BLaER1 (cell line): ENCODE measurements at regions not wholly inside any gene's neighbourhood (a gene's known extent, or its start where the extent isn't known, plus 50 kb on each side); places are given as distances from the start of the nearest gene placed in this dataset.

Experiments
- H3K27ac ChIP-seq: shearing (Covaris generic); formaldehyde crosslinking; 2 replicates; pipeline ENCODE4 v1.8.1; 2022
- H3K27me3 ChIP-seq: shearing (Covaris generic); formaldehyde crosslinking; 2 replicates; pipeline ENCODE4 v1.8.1; 2022
- H3K36me3 ChIP-seq: shearing (Covaris generic); formaldehyde crosslinking; 2 replicates; pipeline ENCODE4 v1.8.1; 2022
- H3K4me1 ChIP-seq: shearing (Covaris generic); formaldehyde crosslinking; 2 replicates; pipeline ENCODE4 v1.8.1; 2022
- H3K4me2 ChIP-seq: shearing (Covaris generic); formaldehyde crosslinking; 2 replicates; pipeline ENCODE4 v1.8.1; 2022
- H3K4me3 ChIP-seq: shearing (Covaris generic); formaldehyde crosslinking; 2 replicates; pipeline ENCODE4 v1.8.1; 2022
- H3K9ac ChIP-seq: shearing (Covaris generic); formaldehyde crosslinking; 2 replicates; pipeline ENCODE4 v1.8.1; 2022
- H3K9me3 ChIP-seq: shearing (Covaris generic); formaldehyde crosslinking; 2 replicates; pipeline ENCODE4 v1.8.1; 2022
- H4K20me1 ChIP-seq: shearing (Covaris generic); formaldehyde crosslinking; 2 replicates; pipeline ENCODE4 v1.8.1; 2022
- Cebpa-rat ChIP-seq: shearing (Covaris generic); IDR thresholded peaks from 2 replicates; pipeline ENCODE4 v1.8.1; 2022

DNA sequence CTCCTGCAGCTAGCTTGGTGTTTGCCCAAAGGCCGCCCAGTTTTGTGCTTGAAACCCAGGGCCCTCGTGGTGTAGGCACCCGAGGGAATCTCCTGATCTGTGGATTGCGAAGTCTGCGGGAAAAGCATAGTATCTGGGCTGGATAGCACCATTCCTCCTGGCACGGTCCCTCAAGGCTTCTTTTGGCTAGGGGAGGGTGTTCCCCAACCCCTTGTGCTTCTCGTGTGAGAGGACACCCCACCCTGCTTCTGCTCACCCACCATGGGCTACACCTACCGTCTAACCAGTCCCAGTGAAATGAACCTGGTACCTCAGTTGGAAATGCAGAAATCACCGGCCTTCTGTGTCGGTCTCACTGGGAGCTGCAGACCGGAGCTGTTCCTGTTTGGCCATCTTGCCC is 403.5 kb downstream of the USP25 start:
- Histone ChIP-seq H3K27me3 (no peaks in the 10 kb centered on the region), H3K4me1 (no peaks in the 10 kb centered on the region)
- TF ChIP-seq Cebpa-rat: no peak

DNA sequence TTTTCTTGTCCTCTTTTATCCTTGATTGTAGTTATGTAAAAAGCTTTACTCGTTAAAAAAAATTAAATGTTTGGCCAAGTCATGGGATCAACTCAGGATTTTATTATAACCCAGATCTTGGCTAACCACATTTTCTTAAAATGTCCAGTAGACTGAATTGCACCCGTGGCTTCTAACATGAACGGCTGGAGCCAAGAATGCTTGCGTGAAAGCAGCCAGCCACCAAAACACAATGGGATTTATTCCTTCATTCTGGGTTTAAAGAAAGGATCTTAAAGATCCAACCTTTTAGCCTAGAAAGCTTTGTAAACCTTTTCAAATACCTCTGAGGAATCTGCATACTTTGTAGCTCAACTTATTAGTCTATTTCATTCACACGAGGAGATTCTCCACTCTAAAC is 404.4 kb downstream of the USP25 start:
- TF ChIP-seq Cebpa-rat: no peak
- H3K27me3 ChIP-seq: no peaks in the 10 kb centered on the region
- no peak overlapping the region for H3K9ac ChIP-seq
- no peaks in the 10 kb centered on the region for H3K36me3 ChIP-seq
- no peaks in the 10 kb centered on the region; the same call in 1 of the 2 replicates for H3K9me3 ChIP-seq
- H3K4me1 ChIP-seq: no peaks in the 10 kb centered on the region
- H4K20me1 ChIP-seq: no peaks in the 10 kb centered on the region
- no peak overlapping the region for H3K4me2 ChIP-seq
- no peak overlapping the region for H3K27ac ChIP-seq
- no peak overlapping the region for H3K4me3 ChIP-seq

More for the DNA sequence above, 403.5 kb downstream of the USP25 start:
- Histone ChIP-seq H3K9ac (no peak overlapping the region), H3K4me2 (no peak overlapping the region), H3K9me3 (no peaks in the 10 kb centered on the region; the same call in 1 of the 2 replicates), H3K4me3 (no peak overlapping the region), H3K36me3 (no peaks in the 10 kb centered on the region), H3K27ac (no peak overlapping the region), H4K20me1 (no peaks in the 10 kb centered on the region)

DNA sequence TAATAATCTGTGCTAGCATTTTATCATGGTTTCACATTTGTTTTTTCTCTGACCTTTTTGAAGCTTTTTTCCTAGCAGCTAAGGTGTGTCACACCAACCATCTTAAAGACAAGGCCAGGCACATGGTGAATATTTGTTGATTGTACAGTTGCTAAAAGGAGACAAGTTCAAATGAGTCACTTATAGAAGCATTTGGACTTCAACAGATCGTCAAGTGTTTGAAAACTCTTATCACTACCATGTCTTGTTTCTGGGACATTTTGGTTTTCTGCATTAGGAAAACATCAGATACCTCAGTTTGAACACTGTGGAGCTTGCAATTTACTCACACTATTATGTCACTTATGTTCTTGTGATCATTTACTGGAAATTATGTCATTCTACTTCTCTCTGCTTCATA is 407.3 kb downstream of the USP25 start:
- no peak for TF ChIP-seq Cebpa-rat
- Histone ChIP-seq H3K36me3 (no peaks in the 10 kb centered on the region), H3K4me3 (no peak overlapping the region), H4K20me1 (no peaks in the 10 kb centered on the region), H3K4me2 (no peak overlapping the region), H3K9ac (no peak overlapping the region), H3K27ac (no peak overlapping the region), H3K9me3 (no peaks in the 10 kb centered on the region), H3K4me1 (no peaks in the 10 kb centered on the region), H3K27me3 (no peaks in the 10 kb centered on the region)

DNA sequence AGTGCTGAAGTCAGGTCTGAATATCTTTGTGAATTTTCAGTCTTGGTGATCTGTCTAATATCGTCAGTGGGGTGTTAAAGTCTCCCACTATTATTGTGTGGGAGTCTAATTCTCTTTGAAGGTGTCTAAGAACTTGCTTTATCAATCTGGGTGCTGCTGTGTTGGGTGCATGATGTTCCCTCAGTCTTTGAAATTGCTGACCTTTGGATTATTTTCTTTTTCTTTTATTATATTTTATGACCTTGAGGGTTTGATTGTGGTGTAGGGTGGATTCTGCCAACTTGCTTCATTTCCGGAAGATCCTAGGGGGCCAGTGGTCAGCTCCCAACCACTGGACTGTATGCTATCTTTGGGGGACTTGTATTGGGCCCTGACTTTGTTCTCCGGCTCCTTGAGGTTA is 415.3 kb downstream of the USP25 start:
- no peak overlapping the region for H3K9ac ChIP-seq
- no peak overlapping the region for H3K4me3 ChIP-seq
- H4K20me1 ChIP-seq: no peaks in the 10 kb centered on the region
- no peaks in the 10 kb centered on the region for H3K36me3 ChIP-seq
- H3K27ac ChIP-seq: no peak overlapping the region
- H3K4me2 ChIP-seq: no peak overlapping the region
- H3K27me3 ChIP-seq: no peaks in the 10 kb centered on the region
- no peaks in the 10 kb centered on the region for H3K4me1 ChIP-seq
- TF ChIP-seq Cebpa-rat: no peak
- H3K9me3 ChIP-seq: no peaks in the 10 kb centered on the region

DNA sequence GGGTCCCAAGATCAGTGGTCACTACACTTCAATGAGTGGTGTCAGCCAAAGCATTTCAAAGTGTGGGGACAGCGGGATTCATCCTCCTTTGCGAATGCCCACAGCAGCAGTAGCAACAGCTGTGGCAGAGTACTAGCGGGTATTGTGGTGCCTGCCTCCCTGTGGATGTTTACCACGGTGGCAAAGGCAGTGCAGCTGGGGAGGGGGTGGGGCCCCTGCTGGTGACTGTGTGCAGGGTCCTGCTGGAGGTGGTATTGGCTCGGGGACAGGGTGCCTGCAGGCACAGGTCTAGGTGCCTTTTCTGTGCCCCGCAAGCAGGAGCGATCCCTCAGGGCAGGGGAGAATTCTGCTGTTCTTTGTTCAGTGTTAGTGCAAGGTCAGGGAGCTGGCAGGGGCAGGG is 415.7 kb downstream of the USP25 start:
- no peaks in the 10 kb centered on the region for H3K27me3 ChIP-seq
- H3K9me3 ChIP-seq: no peaks in the 10 kb centered on the region
- H3K4me3 ChIP-seq: no peak overlapping the region
- no peaks in the 10 kb centered on the region for H3K4me1 ChIP-seq
- H3K4me2 ChIP-seq: no peak overlapping the region
- no peaks in the 10 kb centered on the region for H4K20me1 ChIP-seq
- H3K27ac ChIP-seq: no peak overlapping the region
- no peak overlapping the region for H3K9ac ChIP-seq
- TF ChIP-seq Cebpa-rat: no peak
- H3K36me3 ChIP-seq: no peaks in the 10 kb centered on the region

DNA sequence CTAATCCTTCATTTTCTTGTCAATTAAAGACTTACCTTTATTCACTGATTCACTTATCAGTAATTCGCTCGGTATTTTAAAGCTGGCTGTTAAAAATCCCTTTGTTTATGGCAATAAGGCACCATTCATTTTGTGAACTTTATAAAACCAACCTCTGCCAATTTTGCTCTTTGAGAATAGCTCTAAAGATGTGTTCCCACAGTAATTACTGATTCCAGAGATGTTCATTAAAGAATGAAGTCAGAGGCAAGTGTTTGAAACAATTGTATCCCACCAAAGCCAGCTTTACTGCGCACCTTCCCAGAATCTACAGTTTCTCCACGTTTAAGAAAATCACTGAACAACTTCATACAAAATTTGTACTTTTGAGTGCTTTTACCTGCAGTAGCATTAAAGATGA is 424.5 kb downstream of the USP25 start:
- no peaks in the 10 kb centered on the region for H3K4me1 ChIP-seq
- no peak for TF ChIP-seq Cebpa-rat
- H3K4me2 ChIP-seq: no peak overlapping the region
- H3K9me3 ChIP-seq: no peaks in the 10 kb centered on the region
- H3K36me3 ChIP-seq: no peaks in the 10 kb centered on the region
- no peak overlapping the region for H3K9ac ChIP-seq
- H3K27me3 ChIP-seq: no peaks in the 10 kb centered on the region
- no peak overlapping the region for H3K4me3 ChIP-seq
- H3K27ac ChIP-seq: no peak overlapping the region
- no peaks in the 10 kb centered on the region for H4K20me1 ChIP-seq

DNA sequence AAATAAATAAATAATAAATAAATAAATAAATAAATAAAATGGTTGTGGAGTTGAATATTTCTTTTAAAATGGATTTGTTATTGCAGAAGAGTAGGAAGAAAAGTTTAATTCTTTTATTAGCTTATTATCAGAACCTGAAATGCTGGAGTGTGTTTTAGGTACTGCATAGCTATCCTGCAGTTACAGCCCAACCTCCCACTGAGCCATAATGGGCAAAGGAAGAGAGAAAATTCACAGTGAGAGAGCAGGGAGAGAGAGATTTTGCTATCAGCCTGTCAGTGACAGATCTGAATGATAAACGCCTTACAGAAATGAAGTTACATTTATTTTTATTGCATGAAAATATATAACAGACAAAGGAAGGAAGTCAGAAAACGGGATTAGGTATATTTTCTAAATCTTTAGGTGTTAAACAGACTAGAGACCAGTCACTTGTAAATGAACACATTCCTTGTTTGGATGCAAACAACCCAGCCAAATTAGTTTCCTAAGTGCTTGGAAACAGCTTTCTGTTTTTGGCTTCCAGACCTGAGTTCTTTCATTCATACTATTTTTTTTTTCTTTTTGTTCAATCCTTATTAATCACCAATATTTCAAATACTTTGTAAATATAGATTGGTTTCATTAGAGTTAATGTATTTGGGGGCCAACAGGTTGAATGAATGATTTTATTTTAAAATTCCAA is 425.3 kb downstream of the USP25 start:
- no peak for TF ChIP-seq Cebpa-rat
- no peaks in the 10 kb centered on the region for H4K20me1 ChIP-seq
- no peaks in the 10 kb centered on the region for H3K4me1 ChIP-seq
- no peak overlapping the region for H3K4me3 ChIP-seq
- H3K36me3 ChIP-seq: no peaks in the 10 kb centered on the region
- H3K27me3 ChIP-seq: no peaks in the 10 kb centered on the region
- no peak overlapping the region for H3K9ac ChIP-seq
- no peaks in the 10 kb centered on the region for H3K9me3 ChIP-seq
- no peak overlapping the region for H3K4me2 ChIP-seq
- H3K27ac ChIP-seq: no peak overlapping the region

DNA sequence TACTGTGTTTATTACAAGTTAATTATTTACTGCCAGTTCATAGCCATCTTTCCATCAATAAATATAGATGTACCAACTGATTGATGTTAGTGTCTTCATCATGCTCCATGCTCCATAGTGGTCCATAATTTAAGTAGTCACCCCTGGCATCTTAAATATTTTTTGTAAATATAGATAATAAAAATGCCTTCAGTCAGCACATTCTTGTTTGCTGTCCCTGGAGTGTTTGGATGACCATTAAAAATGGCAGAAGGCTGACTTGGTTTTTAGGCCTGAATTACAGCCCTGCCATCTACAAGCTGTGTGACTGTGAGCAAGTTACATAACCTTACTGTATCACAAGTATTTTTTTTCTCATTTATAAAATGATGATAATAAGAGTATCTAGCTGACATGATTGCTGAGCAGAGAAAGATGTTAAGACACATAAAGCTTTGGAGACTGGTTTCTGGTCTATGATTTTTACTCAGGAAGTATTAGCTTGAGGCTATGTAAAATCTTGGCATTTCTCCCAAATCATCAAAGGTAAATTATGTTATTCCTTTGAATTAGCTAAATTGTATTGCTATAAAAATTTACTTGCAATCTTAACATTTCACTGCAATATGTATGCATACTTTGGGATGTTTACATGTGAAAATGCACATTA is 427.2 kb downstream of the USP25 start:
- no peak overlapping the region for H3K4me3 ChIP-seq
- H3K27me3 ChIP-seq: no peaks in the 10 kb centered on the region
- H3K4me2 ChIP-seq: no peak overlapping the region
- H4K20me1 ChIP-seq: no peaks in the 10 kb centered on the region
- no peak overlapping the region for H3K9ac ChIP-seq
- H3K4me1 ChIP-seq: no peaks in the 10 kb centered on the region
- no peak for TF ChIP-seq Cebpa-rat
- no peaks in the 10 kb centered on the region for H3K9me3 ChIP-seq
- no peaks in the 10 kb centered on the region for H3K36me3 ChIP-seq
- H3K27ac ChIP-seq: no peak overlapping the region

DNA sequence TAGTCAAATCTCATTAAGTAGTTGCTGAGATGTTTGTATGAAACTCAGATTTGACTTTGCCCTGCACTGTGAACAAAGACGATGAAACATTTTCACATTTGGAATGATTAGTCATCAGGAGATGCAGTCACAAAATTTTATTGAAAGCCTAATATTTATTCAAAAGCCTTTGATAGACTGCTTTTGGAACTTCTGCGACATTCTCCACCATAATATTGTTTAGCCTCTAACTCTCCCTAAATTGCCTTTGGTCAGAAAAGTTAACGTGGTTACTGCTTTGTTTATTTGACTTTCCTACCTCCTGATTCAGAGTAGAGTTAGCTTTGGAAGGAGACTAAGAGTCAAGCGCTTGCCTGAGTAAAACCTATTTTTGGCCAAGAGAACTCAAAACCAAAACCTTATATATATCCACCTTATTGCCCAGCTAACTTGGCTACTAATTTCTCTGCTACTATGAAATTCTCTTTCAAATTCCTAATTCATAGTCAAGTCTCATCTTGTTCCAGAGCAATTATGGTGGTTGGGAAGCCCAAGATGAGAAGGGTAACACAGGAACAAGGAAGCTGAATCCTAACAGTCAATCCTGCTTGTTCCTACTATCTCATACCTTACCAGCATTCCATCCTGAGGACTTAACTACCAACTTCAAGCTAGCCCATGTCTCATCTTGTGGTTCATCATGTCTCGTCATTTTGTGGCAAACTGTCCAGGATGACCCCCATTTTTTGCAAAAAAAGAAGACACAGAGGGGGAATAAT is 429.6 kb downstream of the USP25 start:
- Histone ChIP-seq H3K4me2 (no peak overlapping the region), H3K27ac (no peak overlapping the region), H3K9me3 (no peaks in the 10 kb centered on the region)

DNA sequence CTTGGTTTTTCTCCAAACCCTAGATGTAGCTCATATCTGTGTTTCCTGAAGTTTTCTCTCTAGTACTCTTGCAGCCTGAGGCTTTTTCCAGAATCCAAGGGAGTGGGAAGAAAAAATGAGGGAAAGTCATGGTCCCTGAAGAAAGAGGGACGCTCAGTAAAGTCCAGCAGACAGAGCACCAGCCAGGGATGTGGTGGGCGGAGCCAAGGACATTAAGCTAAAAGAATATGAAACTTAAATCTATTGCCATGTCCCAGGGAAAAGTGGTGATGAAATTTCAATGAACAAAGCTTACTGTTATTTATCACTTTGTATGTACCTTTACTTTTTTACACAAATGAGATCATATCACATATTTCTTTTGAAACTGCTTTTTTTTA is 430.2 kb downstream of the USP25 start:
- Histone ChIP-seq H3K9me3 (no peaks in the 10 kb centered on the region), H3K4me3 (no peak overlapping the region), H3K4me2 (no peak overlapping the region), H4K20me1 (no peaks in the 10 kb centered on the region), H3K9ac (no peak overlapping the region), H3K27me3 (no peaks in the 10 kb centered on the region), H3K4me1 (no peaks in the 10 kb centered on the region), H3K27ac (no peak overlapping the region), H3K36me3 (no peaks in the 10 kb centered on the region)
- TF ChIP-seq Cebpa-rat: no peak

More for the DNA sequence above, 429.6 kb downstream of the USP25 start:
- Histone ChIP-seq H3K36me3 (no peaks in the 10 kb centered on the region), H4K20me1 (no peaks in the 10 kb centered on the region), H3K9ac (no peak overlapping the region), H3K4me1 (no peaks in the 10 kb centered on the region), H3K27me3 (no peaks in the 10 kb centered on the region), H3K4me3 (no peak overlapping the region)
- TF ChIP-seq Cebpa-rat: no peak
